ENCODE measurements at regions not wholly inside any gene's neighbourhood (a gene's known extent, or its start where the extent isn't known, plus 50 kb on each side); places are given as distances from the start of the nearest gene placed in this dataset. TPM values are rescaled to one million over a fixed set of nuclear protein-coding genes. Genes with fewer than 3 reads are reported as not detected.

DNA sequence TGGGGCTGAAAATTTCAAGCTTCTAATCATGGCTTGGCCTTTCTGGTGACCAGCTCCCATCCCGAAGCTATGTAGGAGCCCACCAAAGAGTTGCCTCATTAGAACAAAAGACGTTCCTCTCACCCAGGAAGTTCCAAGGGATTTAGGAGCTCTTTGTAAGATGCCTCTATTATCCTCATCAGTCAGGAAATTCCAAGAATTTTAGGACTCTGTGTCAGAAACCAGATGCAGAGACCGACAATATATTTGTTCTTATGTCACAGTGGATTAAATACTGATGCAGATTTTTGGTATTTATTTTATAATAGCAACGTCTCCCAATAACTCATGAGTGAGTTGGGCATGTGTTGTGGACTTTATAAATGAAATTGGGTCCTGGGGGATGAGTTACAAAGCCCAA, 91.8 kb upstream of the SKOR2 start:
- no peak for DNase-seq (ENCODE audit: low spot score)

DNA sequence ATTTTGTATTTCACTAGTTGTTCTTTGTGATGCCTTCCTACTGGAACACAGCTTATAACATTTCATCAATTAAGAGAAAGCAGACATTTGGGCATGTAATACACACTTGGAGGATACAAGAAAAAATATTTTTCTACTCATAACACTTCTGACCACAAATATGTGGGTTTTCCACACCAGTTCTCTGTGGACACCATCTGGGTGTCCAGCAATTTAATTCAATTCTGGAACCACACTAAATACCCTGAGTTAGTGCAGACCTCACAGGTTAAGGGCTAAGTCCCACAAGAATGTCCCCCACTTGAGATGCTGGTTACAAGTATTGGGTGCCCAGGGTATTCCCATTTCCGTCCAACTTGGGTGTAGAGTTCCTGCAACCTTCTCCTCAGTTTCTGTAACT, 91.1 kb upstream of the SKOR2 start:
- no peak for DNase-seq (ENCODE audit: low spot score)

DNA sequence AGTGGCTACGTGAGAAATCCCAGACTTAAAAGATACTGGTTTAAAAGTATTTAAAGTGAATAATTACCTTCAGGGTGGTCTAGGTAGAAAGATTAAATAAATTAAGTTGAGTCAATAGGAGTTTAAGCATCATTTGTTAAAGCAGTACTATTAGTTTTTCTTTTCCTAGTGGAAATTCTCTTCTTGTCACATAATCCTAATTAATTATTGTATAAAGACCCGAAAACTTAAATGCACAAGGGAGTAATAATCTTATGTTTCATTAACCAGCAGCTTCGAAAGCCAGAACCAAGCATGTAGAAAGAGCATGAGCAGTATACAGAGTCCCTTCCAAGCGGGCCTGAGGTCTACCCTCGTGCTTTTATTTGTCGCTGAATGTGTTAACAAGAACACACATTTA, 90.2 kb upstream of the SKOR2 start:
- DNase-seq (ENCODE audit: low spot score) = no peak

DNA sequence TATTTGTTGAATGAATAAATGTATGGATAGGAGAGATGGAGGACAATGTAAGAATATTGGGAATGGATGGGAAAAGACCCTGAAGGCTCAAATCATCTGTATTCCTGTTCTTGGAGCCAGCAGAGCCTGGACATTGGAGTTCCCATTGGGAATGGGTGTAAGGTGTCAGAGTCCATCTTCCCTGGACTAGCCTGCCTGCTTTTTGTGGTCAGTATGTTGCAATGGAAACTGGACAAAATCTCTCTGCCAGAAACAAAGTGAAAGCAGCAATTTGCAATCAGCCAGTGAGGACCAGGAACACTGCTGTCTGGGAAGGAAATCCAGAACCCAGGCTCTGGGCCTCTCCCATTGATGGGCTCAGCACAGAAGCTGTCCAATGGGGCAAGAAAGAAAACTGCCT, 83.5 kb upstream of the SKOR2 start:
- no peak for DNase-seq (ENCODE audit: low spot score)

DNA sequence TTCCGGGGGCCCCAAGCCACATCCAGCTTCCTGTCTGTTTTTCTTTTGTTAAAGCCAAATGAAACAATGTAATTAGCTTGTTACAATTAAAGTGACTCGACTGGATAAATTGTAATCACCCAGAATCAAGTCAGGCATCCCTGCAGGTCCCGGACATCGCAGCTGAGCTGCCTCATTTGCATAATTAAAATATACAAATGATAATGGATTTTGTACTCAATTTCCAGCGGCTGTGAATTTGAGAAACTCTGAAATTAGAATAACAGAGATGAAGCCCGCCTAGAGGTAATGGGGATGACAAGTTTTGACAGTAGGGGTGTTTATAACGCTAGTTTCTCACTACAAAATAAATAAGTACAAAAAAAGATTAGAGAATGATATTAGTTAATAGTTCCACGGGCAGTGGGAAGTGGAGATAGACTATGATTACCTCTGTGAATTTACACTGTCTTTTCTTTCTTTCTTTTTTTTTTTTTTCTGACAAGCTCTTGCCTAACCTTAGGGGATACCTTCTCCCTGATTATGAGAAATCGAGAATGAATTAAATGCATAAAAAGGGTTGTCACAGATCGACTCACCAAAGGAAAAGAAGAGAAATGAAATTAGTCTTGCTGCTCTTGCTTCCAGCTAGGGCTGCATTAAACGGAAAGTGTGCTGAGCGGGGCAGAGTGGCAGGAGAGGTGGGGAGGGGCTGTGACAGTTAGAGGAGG, 82.6 kb upstream of the SKOR2 start:
- DNase-seq (ENCODE audit: low spot score) = no peak

DNA sequence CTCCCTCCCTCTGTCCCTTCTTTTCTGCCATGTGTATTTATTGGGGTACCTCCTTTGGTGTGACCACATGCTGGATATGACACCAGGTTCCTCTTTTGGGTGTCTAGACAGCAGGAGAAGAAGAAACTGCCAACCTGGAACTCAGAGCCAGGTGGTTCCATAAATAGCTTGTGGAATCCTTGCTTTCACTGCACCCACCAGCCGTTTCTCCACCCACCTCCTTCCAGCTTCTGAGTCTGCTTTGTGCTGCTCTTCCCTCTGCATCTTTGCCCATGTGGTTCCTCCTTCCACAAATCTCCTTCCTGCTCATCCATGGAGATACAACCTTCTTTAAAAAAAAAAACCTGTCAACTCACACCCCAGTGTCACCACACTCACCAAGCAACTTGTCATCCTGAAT, 80.2 kb upstream of the SKOR2 start:
- no peak for DNase-seq (ENCODE audit: low spot score)

DNA sequence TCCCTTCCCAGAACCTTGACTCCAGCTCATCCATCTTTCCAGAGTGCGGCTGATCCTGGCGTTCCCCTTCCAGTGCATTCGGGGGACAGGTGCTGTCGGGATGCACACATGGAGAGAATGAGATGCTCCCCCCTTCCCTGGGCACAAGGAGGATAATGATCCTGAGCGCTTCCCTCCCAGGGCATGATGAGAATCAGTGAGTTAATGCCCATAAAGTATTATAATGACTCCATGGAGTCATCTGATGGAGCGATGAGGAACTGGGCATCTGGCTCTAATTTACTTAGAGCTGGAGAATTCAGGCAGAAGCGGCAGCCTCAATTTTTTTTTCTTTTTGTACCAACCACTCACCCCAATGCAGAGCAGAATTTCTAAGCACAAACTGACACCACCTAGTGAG, 79.6 kb upstream of the SKOR2 start:
- DNase-seq (ENCODE audit: low spot score) = no peak

DNA sequence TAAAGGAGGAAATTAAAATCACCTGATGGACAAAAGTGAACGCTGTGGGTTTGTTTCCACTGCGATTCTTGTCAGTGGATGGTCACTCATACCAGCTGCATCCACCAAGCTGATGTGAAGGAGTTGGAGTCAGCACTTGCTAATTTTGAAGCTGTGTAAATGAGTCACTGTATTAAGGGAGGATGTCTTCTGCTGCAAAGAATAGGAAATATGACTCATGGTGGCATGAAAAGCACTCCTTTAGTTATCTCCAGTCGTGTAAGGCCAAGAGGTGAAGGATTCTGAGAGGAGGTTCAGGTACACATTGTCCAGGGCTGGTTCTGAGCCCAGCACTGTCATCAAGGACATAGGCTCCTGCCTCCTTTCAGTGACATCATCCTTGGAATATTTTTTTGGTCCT, 71.7 kb upstream of the SKOR2 start:
- no peak for DNase-seq (ENCODE audit: low spot score)

DNA sequence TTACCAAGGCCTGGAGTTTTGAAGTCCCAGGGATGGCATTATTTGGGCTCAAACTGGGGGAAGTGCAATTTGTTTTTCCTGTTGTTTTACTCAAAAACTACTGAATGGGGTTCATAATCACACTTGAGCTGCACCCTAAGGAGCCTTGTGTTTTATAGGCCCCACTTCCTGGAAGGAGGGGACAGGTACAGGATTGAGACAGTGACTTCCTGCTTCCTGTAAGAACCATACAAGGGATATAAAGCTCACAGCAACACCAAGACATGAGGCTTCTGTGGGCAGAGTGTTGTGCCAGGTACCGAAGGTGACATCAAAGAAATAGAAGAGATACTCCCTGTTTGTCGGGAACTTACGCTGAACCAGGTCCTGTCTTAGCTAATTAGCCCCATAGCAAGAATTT, 70.4 kb upstream of the SKOR2 start:
- no peak for DNase-seq (ENCODE audit: low spot score)

DNA sequence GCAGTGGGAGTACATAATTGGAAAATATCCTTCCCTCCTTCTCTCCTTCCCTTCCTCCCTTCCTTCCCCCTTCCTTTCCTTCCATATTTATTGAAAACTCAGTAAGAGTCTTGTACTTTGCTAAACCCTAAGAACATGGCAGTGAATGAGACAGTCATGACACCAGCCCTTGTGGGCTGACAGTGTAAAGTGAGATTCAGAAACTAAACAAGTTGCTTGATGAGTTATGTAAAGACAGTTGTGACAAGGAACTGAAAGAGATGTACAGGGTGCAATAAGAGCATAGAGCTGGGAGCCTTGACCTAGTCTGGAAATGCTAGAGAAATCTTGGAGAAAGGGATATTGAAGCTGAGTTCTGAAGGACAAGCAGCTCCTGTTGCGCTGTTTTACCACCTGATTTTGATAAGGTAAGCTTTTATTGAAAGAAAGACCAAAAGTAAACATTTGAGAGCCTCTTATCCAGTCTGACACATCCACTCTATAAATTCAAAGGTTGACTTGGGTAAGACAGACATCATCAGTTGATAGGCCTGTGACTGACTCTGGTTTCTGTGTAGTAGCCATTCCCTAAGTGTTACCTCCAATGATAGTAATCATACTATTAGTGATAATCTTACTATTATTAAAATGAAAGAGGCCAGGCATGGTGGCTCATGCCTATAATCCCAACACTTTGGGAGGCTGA, 66.5 kb upstream of the SKOR2 start:
- no peak for DNase-seq (ENCODE audit: low spot score)

DNA sequence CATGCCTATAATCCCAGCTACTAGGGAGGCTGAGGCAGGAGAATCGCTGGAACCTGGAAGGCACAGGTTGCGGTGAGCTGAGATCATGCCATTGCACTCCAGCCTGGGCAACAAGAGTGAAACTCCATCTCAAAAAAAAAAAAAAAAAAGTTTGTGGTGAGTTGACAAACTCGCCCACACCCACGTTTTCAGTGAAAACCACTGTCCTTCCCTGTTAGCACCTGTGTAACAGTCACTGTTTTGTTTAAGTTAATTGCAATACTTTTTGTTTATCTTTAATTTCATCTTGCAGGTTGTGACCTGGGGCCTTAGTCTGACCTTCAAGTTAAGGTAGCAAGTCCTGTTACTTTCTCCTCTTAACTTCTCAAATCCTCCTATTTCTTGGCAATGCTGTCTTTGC, 65.5 kb upstream of the SKOR2 start:
- DNase-seq (ENCODE audit: low spot score) = no peak

DNA sequence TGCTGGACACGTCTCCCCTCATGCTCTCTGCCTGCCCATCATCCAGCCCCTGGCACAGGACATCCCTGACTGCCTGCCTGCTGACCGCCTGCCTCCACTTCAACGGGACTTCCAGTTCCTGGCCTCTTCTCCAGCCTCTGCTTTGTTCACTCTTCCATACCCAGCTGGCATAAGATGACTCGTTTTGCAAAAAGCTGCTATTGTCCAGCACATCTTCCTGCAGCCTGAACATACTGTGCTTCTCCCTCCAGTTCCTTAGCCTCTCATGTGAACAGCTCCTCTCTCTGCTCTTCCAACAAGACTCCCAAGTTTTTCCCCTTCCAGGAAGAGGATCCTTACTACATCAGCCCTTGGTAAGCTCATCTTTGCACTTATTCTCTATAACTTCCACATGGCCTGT, 62.4 kb upstream of the SKOR2 start:
- DNase-seq (ENCODE audit: low spot score) = no peak

DNA sequence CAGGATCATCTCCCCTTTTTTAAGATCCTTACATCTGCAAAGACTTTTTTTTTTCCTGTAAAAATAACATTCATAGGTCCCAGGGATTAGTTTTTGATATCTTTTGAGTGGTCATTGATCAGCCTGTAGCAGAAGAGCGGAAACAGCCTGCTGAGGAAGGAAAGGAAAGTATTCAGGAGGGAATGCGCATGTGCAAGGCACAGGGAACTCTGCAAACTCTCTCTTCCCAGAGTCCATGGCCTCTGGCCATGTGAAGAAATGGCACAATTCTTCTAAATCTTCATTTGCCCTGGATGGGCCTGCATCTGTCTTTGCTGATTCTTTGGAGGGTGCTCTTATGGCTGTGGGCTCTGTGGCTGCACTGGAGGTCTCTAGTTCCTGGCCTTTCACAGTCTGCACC, 60.1 kb upstream of the SKOR2 start:
- DNase-seq (ENCODE audit: low spot score) = no peak

Small RNA genes lying in the stretch of these regions (microRNA-seq; reads per million reads assigned to microRNA genes)
- not detected for gene MIR4527 (ENCODE audit: borderline number of aligned reads)

All from mesenteric fat pad (tissue), 1 donor.